WTC11 (cell line): ENCODE measurements at regions not wholly inside any gene's neighbourhood (a gene's known extent, or its start where the extent isn't known, plus 50 kb on each side); places are given as distances from the start of the nearest gene placed in this dataset.

ENCODE experiments used
- FOXJ3 ChIP-seq: sonication (generic); formaldehyde crosslinking; IDR thresholded peaks from 2 replicates; pipeline ENCODE4 v1.9.0; 2021; ENCODE audit warnings: missing genetic modification reagents, mild to moderate bottlenecking, borderline replicate concordance
- FOXK1 ChIP-seq: sonication (generic); formaldehyde crosslinking; IDR thresholded peaks from 2 replicates; pipeline ENCODE4 v1.8.0; 2022; ENCODE audit warnings: mild to moderate bottlenecking, moderate library complexity, missing genetic modification reagents
- JUN ChIP-seq: sonication (generic); formaldehyde crosslinking; IDR thresholded peaks from 2 replicates; pipeline ENCODE4 v1.8.0; 2023; ENCODE audit warnings: mild to moderate bottlenecking, missing genetic modification reagents
- SOX15 ChIP-seq: fragments of 250-450 bp; sonication (Bioruptor Pico); IDR thresholded peaks from 2 replicates; pipeline ENCODE4 v1.9.0; 2021; ENCODE audit warnings: mild to moderate bottlenecking
- SP1 ChIP-seq: sonication (generic); formaldehyde crosslinking; conservative IDR thresholded peaks from 2 replicates; pipeline ENCODE4 v1.8.1; 2022; ENCODE audit warnings: missing genetic modification reagents
- ZNF263 ChIP-seq: sonication (generic); formaldehyde crosslinking; IDR thresholded peaks from 2 replicates; pipeline ENCODE4 v1.8.1; 2022; ENCODE audit warnings: low read depth, mild to moderate bottlenecking, moderate library complexity, missing genetic modification reagents
- TF ChIP-seq, protein P1 (sequence below): fragments of 200-600 bp; IDR thresholded peaks from 2 replicates; pipeline ENCODE4 v1.8.0; 2022; ENCODE audit warnings: antibody characterized with exemption
- TF ChIP-seq, protein P2 (sequence below): fragments of 250-450 bp; sonication (Bioruptor Pico); conservative IDR thresholded peaks from 2 replicates; pipeline ENCODE4 v1.9.0; 2021; ENCODE audit warnings: mild to moderate bottlenecking
- TF ChIP-seq, protein P3 (sequence below): sonication (generic); formaldehyde crosslinking; IDR thresholded peaks from 2 replicates; pipeline ENCODE4 v1.8.0; 2022; ENCODE audit warnings: mild to moderate bottlenecking, missing genetic modification reagents
- TF ChIP-seq, protein P4 (sequence below): sonication (generic); formaldehyde crosslinking; IDR thresholded peaks from 2 replicates; pipeline ENCODE4 v1.8.0; 2022; ENCODE audit warnings: missing genetic modification reagents
- TF ChIP-seq, protein P5 (sequence below): sonication (generic); formaldehyde crosslinking; conservative IDR thresholded peaks from 2 replicates; pipeline ENCODE4 v1.8.1; 2023; ENCODE audit warnings: mild to moderate bottlenecking, low read depth, missing genetic modification reagents, moderate library complexity

DNA sequence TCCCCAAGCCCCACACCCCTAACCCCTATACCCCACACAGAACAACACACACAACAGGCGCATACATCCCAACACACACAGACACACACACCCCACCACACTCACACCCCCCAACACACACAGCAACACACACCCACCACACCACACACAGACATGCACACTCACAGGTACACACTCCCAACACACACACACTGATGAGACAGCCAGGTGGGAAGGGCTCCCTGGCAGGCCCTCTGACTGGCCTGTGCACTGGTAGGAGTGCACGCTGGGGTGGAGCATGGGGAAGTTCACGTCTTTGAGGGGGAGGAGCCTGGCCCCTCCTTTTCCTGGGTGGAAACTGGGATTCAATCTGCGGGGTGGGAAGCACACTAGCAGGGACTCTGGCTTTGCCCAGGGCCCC, 116.7 kb downstream of the RHOU start:
- no peak for TF ChIP-seq SP1 (CRISPR knock-in tag)
- TF ChIP-seq, protein P1, sequence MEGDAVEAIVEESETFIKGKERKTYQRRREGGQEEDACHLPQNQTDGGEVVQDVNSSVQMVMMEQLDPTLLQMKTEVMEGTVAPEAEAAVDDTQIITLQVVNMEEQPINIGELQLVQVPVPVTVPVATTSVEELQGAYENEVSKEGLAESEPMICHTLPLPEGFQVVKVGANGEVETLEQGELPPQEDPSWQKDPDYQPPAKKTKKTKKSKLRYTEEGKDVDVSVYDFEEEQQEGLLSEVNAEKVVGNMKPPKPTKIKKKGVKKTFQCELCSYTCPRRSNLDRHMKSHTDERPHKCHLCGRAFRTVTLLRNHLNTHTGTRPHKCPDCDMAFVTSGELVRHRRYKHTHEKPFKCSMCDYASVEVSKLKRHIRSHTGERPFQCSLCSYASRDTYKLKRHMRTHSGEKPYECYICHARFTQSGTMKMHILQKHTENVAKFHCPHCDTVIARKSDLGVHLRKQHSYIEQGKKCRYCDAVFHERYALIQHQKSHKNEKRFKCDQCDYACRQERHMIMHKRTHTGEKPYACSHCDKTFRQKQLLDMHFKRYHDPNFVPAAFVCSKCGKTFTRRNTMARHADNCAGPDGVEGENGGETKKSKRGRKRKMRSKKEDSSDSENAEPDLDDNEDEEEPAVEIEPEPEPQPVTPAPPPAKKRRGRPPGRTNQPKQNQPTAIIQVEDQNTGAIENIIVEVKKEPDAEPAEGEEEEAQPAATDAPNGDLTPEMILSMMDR, result no peak
- TF ChIP-seq, protein P2, sequence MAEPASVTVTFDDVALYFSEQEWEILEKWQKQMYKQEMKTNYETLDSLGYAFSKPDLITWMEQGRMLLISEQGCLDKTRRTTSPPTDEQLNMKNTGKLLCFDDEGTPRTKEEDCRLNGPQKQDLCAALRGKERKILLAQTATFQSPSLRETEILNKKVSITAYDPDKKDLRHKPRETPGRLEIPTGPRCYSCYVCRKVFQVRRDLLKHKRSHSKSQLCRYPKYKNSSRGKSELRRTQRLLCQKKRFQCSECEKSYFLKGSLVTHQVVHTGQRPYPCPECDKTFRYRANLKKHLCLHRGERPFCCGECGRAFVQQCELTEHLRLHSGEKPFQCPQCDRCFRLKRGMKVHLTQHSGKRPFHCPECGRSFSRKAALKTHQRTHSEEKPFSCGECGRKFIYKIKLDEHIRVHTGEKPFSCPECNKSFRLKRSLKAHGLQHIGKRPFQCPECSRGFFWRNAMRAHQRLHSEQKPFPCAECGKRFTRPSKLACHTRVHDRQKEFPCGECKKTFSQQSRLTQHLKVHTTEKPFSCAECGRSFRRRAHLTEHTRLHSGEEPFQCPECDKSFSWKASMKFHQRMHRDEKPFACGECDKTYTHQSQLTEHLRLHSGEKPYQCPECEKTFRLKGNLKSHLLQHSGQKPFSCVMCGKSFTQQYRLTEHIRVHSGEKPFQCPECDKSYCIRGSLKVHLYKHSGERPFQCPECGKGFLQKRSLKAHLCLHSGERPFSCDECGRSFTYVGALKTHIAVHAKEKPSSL (CRISPR knock-in tag), result no peak
- TF ChIP-seq, protein P3, sequence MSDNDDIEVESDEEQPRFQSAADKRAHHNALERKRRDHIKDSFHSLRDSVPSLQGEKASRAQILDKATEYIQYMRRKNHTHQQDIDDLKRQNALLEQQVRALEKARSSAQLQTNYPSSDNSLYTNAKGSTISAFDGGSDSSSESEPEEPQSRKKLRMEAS, result no peak
- no peak for TF ChIP-seq SOX15 (CRISPR knock-in tag)
- TF ChIP-seq JUN, result no peak
- TF ChIP-seq, protein P4, sequence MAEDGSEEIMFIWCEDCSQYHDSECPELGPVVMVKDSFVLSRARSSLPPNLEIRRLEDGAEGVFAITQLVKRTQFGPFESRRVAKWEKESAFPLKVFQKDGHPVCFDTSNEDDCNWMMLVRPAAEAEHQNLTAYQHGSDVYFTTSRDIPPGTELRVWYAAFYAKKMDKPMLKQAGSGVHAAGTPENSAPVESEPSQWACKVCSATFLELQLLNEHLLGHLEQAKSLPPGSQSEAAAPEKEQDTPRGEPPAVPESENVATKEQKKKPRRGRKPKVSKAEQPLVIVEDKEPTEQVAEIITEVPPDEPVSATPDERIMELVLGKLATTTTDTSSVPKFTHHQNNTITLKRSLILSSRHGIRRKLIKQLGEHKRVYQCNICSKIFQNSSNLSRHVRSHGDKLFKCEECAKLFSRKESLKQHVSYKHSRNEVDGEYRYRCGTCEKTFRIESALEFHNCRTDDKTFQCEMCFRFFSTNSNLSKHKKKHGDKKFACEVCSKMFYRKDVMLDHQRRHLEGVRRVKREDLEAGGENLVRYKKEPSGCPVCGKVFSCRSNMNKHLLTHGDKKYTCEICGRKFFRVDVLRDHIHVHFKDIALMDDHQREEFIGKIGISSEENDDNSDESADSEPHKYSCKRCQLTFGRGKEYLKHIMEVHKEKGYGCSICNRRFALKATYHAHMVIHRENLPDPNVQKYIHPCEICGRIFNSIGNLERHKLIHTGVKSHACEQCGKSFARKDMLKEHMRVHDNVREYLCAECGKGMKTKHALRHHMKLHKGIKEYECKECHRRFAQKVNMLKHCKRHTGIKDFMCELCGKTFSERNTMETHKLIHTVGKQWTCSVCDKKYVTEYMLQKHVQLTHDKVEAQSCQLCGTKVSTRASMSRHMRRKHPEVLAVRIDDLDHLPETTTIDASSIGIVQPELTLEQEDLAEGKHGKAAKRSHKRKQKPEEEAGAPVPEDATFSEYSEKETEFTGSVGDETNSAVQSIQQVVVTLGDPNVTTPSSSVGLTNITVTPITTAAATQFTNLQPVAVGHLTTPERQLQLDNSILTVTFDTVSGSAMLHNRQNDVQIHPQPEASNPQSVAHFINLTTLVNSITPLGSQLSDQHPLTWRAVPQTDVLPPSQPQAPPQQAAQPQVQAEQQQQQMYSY (CRISPR knock-in tag), result no peak
- TF ChIP-seq FOXK1, result no peak
- TF ChIP-seq ZNF263, result no peak
- TF ChIP-seq, protein P5, sequence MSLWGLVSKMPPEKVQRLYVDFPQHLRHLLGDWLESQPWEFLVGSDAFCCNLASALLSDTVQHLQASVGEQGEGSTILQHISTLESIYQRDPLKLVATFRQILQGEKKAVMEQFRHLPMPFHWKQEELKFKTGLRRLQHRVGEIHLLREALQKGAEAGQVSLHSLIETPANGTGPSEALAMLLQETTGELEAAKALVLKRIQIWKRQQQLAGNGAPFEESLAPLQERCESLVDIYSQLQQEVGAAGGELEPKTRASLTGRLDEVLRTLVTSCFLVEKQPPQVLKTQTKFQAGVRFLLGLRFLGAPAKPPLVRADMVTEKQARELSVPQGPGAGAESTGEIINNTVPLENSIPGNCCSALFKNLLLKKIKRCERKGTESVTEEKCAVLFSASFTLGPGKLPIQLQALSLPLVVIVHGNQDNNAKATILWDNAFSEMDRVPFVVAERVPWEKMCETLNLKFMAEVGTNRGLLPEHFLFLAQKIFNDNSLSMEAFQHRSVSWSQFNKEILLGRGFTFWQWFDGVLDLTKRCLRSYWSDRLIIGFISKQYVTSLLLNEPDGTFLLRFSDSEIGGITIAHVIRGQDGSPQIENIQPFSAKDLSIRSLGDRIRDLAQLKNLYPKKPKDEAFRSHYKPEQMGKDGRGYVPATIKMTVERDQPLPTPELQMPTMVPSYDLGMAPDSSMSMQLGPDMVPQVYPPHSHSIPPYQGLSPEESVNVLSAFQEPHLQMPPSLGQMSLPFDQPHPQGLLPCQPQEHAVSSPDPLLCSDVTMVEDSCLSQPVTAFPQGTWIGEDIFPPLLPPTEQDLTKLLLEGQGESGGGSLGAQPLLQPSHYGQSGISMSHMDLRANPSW (CRISPR knock-in tag), result no peak
- TF ChIP-seq FOXJ3, result no peak
